Neuron (in vitro differentiated cells): ENCODE measurements at regions not wholly inside any gene's neighbourhood (a gene's known extent, or its start where the extent isn't known, plus 50 kb on each side); places are given as distances from the start of the nearest gene placed in this dataset.

Source experiments
- H2AFZ ChIP-seq: one replicate; pipeline ENCODE4 v1.6.1; 2013; ENCODE audit warnings: low read depth, mild to moderate bottlenecking, inconsistent platforms, low read length, moderate library complexity
- H3K27me3 ChIP-seq: one replicate; pipeline ENCODE4 v1.6.1; 2013; ENCODE audit warnings: low read length; ENCODE audit not compliant: insufficient read depth
- H3K36me3 ChIP-seq: one replicate; pipeline ENCODE4 v1.6.1; 2013; ENCODE audit warnings: low read length; ENCODE audit not compliant: insufficient read depth
- H3K4me1 ChIP-seq: one replicate; pipeline ENCODE4 v1.6.1; 2013; ENCODE audit warnings: low read length; ENCODE audit not compliant: insufficient read depth
- H3K4me3 ChIP-seq: 2 replicates; pipeline ENCODE4 v1.5.1; 2013; ENCODE audit warnings: mild to moderate bottlenecking, low read length, moderate library complexity
- H3K9me3 ChIP-seq: one replicate; pipeline ENCODE4 v1.6.1; 2013; ENCODE audit warnings: low read length

DNA sequence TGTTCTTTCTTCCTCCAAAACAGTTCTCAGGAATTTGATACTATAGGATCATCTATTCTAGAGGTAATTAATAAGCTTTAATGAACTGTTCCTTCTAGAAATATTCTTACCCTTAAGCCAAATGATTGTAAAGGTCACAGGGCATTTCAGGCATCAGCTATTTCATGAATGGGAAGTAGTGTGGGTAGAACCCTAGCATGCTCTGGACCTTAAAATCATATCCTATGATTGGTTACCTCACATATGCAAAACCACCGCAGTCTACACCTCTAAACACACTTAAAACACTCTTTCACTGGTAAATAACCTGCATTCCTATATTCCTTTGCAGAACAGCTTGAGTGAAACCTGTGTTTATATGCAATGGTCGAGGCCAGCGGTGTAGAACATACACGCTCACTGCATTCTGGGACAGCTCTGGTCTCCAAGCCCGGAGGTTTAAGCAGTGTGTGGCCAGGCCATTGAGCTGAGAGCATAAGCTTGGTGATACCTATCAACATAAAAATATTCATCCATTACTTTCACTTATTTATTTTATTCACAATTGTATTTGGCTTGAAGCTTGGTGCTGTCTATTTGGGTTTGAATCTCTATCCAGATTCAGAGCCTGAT, 87.7 kb upstream of the RASGRP1 start:
- no peak overlapping the region for H3K4me3 ChIP-seq
- H3K36me3 ChIP-seq, result no peaks in the 10 kb centered on the region
- H3K27me3 ChIP-seq, result no peaks in the 10 kb centered on the region
- H2AFZ ChIP-seq, result no peak overlapping the region
- H3K9me3 ChIP-seq, result no peaks in the 10 kb centered on the region
- no peaks in the 10 kb centered on the region for H3K4me1 ChIP-seq

DNA sequence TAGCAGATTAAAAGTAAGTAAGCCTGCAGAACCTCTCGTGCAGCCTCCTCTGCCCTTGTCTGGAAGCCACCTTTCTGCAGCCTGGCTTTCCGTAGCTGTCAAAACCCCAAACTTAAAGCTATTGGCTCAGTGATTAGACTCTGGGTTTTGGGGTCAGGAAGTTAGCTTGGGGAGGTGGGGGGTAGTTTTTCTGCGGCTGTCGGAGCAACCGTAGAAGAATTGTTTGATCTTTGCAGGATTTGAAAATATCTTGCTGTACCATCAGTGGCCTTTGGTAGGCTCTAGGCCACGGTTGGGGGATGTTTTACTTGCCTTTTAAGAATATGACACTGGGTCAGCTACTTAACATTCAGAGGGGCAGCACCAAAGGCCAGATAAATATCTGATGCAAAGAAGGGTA, 88.4 kb upstream of the RASGRP1 start:
- H3K4me1 ChIP-seq, result no peaks in the 10 kb centered on the region
- no peak overlapping the region for H3K4me3 ChIP-seq
- H3K9me3 ChIP-seq, result no peaks in the 10 kb centered on the region
- no peak overlapping the region for H2AFZ ChIP-seq
- H3K27me3 ChIP-seq, result no peaks in the 10 kb centered on the region
- no peaks in the 10 kb centered on the region for H3K36me3 ChIP-seq

DNA sequence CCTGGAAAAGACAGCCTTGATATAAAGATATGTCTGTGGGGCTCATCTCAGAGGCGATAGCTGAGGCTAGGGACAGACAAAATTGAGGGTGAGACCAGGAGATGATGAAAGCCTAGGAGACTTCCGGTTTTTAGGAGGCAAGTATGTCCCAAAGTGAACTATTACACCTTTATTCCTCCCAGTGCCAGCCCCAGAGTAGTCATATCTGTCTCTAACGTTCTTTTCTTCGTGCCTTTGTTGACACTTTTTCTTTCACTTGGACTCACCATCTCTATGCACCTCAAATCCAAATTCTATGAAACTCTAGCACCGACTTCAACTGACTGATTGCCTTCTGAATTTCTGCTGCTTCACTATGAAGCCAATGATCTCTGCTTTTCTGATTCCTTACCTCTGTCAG, 93.8 kb upstream of the RASGRP1 start:
- Histone ChIP-seq H3K4me3 (no peak overlapping the region), H3K36me3 (no peaks in the 10 kb centered on the region), H3K4me1 (no peaks in the 10 kb centered on the region), H3K9me3 (no peaks in the 10 kb centered on the region), H3K27me3 (no peaks in the 10 kb centered on the region), H2AFZ (no peak overlapping the region)

DNA sequence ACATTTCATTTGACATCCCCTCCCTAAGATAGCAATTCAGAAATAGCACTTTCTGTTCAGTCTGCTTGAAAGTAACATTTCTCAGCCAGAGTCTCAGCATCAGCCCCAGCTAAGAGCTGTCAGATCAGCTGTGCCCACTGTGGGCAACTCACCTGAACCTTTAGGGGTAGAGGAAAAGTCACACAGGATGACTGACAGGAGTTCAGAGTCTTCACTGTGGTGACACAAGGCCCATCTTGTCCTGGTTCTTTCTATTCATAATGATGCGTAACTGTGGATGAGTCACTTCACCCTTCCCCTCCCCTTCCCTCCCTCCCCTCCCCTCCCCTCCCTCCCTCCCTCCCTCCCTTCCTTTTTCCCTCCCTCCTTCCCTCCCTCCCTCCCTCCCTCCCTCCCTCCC, 96.1 kb upstream of the RASGRP1 start:
- H3K36me3 ChIP-seq, result no peaks in the 10 kb centered on the region
- no peaks in the 10 kb centered on the region for H3K4me1 ChIP-seq
- no peak overlapping the region for H2AFZ ChIP-seq
- no peak overlapping the region for H3K4me3 ChIP-seq
- no peaks in the 10 kb centered on the region for H3K9me3 ChIP-seq
- H3K27me3 ChIP-seq, result peaks cover 2% of the 10 kb centered on the region

DNA sequence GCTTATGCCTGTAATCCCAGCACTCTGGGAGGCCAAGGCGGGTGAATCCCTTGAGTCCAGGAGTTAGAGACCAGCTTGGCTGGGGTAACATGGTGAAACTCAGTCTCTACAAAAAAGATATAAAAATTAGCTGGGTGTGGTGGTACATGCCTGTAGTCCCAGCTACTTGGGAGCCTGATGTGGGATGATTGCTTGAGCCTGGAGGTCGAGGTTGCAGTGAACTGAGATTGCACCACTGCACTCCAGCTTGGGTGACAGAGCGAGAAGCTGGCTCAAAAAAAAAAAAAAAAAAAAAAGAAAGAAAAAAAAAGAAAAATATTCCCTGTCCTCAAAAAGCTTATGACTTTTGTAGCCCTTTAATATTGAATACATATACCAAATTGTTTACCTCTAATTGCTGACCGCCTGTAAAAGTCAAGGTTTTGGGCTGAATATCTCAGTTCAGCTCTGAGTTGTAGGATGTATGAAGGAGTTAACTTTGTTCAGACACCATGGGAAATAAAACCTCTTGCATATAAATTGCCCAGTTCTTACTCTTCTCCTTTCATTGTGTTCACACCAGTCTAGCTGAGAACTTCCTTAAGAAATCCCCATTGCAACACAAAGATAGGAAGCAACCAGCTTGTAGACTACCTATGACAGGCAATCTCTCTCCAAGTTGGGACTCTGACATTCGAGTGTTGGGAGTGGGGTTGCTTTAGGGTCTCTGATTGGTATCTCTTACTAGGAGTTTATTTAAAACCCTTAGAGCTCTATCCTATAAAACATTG, 97.6 kb upstream of the RASGRP1 start:
- H3K9me3 ChIP-seq, result no peaks in the 10 kb centered on the region
- H3K27me3 ChIP-seq, result peaks cover 2% of the 10 kb centered on the region
- no peaks in the 10 kb centered on the region for H3K4me1 ChIP-seq
- H3K36me3 ChIP-seq, result no peaks in the 10 kb centered on the region
- no peak overlapping the region for H3K4me3 ChIP-seq
- H2AFZ ChIP-seq, result no peak overlapping the region

DNA sequence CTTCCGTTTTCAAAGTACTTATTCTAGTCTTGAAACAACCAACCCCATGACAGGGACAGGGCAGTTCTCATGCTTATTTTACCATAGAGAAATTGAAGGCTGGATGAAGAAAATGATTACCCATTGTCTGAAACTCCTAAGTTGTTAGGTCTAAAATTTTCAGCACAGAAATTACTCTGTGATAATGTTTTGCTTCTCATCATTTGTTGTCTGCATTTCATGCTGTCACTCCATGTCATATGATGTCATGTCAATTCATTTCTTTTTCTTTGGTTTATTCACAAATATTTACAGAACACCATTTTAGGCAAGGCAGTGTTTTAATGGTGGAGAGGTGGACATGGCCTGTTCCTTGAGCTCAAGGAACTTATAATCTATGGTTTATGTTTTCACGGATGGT, 98.2 kb upstream of the RASGRP1 start:
- Histone ChIP-seq H3K9me3 (no peaks in the 10 kb centered on the region), H3K36me3 (no peaks in the 10 kb centered on the region), H3K4me3 (no peak overlapping the region), H2AFZ (no peak overlapping the region), H3K4me1 (no peaks in the 10 kb centered on the region), H3K27me3 (peaks cover 2% of the 10 kb centered on the region)

DNA sequence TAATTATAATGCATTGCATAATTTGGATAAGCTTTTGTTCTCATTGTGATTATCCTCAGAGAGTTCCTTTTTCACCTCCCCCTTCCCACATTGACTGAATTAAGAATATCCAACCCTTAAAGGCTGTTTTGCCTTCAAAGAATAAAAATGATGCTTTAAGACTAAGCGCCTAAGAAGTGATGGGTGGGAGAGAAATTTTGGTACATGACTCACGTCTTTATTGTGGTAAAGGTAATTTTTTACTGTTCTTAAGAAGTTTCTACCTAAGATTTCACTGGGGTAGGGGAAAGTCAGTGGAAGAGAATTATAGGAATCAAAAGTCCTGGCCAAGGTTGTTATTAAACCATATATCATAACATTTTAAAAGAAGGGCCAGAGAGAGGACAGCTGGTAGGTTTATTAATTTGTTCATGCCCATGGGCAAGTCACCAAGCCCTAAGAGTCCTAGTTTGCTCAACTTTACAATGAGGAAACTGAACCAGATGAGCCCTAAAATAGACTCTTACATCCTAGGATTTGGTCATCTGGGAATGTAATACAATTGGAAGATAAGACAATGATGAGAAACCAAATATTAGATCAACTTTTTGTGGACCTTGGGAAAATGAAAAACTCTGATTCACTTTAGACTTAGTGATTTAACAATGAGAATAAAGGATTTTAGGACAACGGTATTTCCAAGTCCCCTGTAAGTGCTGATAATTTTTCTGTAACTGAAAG, 101.1 kb upstream of the RASGRP1 start:
- no peak overlapping the region for H2AFZ ChIP-seq
- peaks cover 2% of the 10 kb centered on the region for H3K27me3 ChIP-seq
- H3K4me1 ChIP-seq, result peaks cover 7% of the 10 kb centered on the region
- no peaks in the 10 kb centered on the region for H3K9me3 ChIP-seq
- H3K4me3 ChIP-seq, result no peak overlapping the region
- no peaks in the 10 kb centered on the region for H3K36me3 ChIP-seq

DNA sequence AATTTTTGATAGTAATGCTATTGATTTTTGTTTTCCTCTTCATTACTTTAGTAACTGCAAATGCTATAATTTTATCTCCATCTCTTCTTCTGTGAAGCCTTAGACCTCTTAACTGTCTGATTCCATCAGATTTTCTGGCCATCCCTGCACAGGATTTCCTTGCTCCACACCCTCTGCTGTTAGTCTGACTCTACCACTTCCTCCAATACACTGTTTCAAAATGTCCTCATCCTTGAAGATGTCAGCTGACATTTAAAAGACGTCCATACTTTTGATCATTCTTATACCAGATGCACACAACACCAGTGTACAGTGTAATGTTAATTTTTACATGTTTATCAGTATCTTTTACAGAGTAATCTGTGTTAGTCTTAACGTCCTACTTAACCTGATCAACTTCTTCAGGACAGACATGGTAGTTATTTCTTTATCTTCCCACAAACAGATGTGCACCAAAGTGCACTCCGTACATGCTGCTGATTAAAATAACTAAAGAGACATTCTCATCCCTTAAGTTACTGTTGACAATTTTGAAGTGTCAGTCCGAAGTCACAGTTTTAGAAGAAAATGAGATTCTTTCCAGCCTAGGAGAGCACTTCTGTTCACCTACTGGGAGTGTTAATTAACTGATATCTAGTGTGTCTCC, 102.4 kb upstream of the RASGRP1 start:
- H2AFZ ChIP-seq, result no peak overlapping the region
- no peaks in the 10 kb centered on the region for H3K36me3 ChIP-seq
- H3K9me3 ChIP-seq, result no peaks in the 10 kb centered on the region
- no peak overlapping the region for H3K4me3 ChIP-seq
- H3K4me1 ChIP-seq, result peaks cover 7% of the 10 kb centered on the region
- H3K27me3 ChIP-seq, result peaks cover 2% of the 10 kb centered on the region

DNA sequence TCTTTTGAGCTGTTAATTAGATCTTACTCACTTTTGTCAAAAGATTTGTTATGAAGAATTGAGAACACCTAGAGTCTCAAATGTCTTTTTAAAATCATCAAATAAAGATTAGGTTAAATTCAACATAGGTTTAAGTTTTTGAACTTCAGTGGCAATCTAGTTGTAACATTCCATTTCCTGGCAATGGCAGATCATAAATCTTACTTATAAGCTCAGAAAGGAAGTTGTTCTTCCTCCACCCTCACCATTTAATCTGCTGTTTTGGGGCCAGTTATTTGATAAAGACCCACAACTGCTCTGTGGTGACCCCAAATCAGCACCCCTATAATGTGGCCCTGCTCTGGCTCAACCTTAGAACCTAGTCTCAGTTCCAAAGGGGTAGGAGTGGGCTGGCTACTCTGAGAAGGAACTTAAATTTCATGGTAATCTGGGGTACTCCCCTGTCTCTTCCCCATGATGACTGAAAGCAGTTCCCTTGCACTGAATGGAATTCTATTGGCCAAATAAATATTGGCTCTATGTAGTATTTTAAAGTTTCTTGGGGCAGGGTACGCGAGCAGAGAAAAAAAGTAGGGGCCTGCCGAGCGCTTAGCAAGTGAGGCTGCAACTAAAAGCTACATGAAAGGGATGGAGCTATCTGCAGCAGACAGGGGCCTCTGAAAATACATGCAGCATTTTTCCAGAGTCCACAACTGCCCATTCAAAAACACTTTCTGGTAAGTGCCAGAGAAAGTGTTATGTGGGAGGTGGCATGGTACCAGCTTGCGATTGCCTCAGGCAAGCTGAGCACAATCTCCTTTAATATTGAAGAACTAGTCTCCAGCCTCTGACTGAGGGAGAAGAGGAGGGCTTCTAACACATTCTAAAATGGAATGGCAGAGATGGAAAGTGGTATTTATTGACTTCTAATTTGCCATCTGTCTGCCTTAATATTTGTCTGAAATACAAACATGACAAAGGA, 103.6 kb upstream of the RASGRP1 start:
- Histone ChIP-seq H2AFZ (no peak overlapping the region), H3K9me3 (no peaks in the 10 kb centered on the region), H3K4me3 (no peak overlapping the region), H3K4me1 (peaks cover 7% of the 10 kb centered on the region), H3K36me3 (no peaks in the 10 kb centered on the region), H3K27me3 (peaks cover 2% of the 10 kb centered on the region)

DNA sequence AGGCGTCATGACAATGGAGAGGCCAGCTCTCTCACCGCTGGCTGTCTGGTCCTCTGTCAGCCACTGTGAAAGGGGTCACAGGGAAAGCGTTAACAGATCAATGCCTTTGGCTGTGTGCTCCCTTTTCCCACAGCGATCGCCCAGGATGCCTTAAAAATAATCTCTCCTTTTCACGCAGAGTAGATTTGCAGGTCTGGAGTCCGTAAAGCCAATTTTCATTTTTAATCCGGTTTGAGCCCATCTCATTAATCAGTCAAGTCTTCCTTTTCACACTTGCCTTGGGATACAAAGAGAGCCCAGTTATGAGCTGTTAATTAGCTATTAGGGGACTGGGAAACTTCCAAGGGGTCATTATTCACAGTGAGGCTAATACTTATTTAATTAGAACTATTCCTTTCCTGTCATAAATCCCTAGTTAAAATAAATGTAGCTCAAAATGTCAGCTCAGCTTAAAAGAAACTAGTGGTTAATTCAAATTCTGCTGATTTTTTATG, 104.3 kb upstream of the RASGRP1 start:
- Histone ChIP-seq H3K36me3 (no peaks in the 10 kb centered on the region), H3K4me3 (no peak overlapping the region), H2AFZ (no peak overlapping the region), H3K4me1 (peaks cover 7% of the 10 kb centered on the region), H3K27me3 (peaks cover 2% of the 10 kb centered on the region), H3K9me3 (no peaks in the 10 kb centered on the region)

DNA sequence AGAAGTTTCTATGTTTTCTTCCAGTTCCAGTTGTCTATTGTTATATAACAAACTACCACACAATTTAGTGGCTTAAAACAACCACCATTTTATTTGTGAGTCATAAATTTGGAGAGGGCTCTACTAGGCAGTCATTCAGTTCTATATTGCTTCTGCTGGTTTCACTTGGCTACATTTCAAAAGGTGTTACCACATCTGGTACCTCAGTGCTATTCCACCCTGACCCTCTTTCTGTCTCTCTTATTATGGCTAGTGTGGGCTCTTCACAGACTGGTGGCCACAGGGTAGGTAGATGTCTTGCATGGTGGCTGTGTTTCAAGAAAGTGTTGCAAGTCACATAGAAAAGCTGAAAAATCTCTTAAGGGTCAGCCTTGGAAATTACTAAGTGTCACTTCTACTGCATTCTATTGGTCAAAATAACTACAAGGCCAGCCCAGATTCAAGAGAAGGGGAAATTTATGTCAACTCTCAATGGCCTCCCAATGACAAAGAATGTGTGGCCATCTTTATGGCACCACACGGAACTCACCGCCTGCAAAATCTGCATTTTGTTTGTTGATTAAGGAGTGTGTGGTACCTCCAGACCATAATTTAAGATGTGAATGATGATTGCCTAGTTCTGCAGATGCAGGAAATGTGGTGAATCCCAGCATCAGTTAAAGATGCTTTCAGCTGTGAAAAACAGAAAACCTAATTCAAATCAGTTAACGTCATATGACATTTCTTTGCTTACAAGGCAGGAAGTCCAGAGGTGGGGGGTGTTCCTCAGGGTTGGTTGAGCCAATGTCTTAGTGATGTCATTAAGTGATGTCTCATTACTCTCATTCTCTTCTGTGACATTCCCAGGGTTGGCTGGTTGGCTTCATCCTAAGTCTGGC, 105.8 kb upstream of the RASGRP1 start:
- Histone ChIP-seq H3K4me1 (peaks cover 7% of the 10 kb centered on the region), H3K9me3 (no peaks in the 10 kb centered on the region), H3K27me3 (peaks cover 2% of the 10 kb centered on the region), H2AFZ (no peak overlapping the region), H3K36me3 (no peaks in the 10 kb centered on the region), H3K4me3 (no peak overlapping the region)
